H9 (cell line): ENCODE measurements at regions not wholly inside any gene's neighbourhood (a gene's known extent, or its start where the extent isn't known, plus 50 kb on each side); places are given as distances from the start of the nearest gene placed in this dataset.
"Not testable (repeated sequence)": the region's sequence is repeated elsewhere in the genome, so short reads cannot be mapped to it uniquely, and the experiment has no call there.

Source experiments
- DNase-seq: peaks from one replicate; pipeline ENCODE4 v3.0.0-alpha.2; 2017
- H2AFZ ChIP-seq: one replicate; pipeline ENCODE4 v1.6.1; 2013; ENCODE audit warnings: mild to moderate bottlenecking, low read length, control low read depth, moderate library complexity
- H2AK5ac ChIP-seq: 2 replicates; pipeline ENCODE4 v1.6.1; 2013; ENCODE audit warnings: low read length, control low read depth, mixed read lengths; ENCODE audit not compliant: insufficient read length
- H2BK120ac ChIP-seq: one replicate; pipeline ENCODE4 v1.6.1; 2013; ENCODE audit warnings: low read depth, mild to moderate bottlenecking, low read length, control low read depth, inconsistent platforms; ENCODE audit not compliant: poor library complexity, severe bottlenecking
- H2BK12ac ChIP-seq: 2 replicates; pipeline ENCODE4 v1.6.1; 2013; ENCODE audit warnings: low read length, control low read depth, mixed read lengths, low read depth; ENCODE audit not compliant: insufficient read length
- H2BK15ac ChIP-seq: 2 replicates; pipeline ENCODE4 v1.6.1; 2013; ENCODE audit warnings: low read depth, low read length, control low read depth
- H2BK20ac ChIP-seq: one replicate; pipeline ENCODE4 v1.6.1; 2013; ENCODE audit warnings: low read depth, mild to moderate bottlenecking, low read length, control low read depth, inconsistent platforms; ENCODE audit not compliant: poor library complexity, severe bottlenecking
- H2BK5ac ChIP-seq: 2 replicates; pipeline ENCODE4 v1.6.1; 2013; ENCODE audit warnings: low read length, control low read depth, mixed read lengths; ENCODE audit not compliant: insufficient read length
- H3K14ac ChIP-seq: 2 replicates; pipeline ENCODE4 v1.6.1; 2013; ENCODE audit warnings: low read length, control low read depth; ENCODE audit not compliant: insufficient read depth
- H3K18ac ChIP-seq: 2 replicates; pipeline ENCODE4 v1.6.1; 2013; ENCODE audit warnings: low read depth, mild to moderate bottlenecking, mixed read lengths, low read length, control low read depth; ENCODE audit not compliant: insufficient read length
- H3K23ac ChIP-seq: 2 replicates; pipeline ENCODE4 v1.6.1; 2013; ENCODE audit warnings: low read length, control low read depth, mixed read lengths, low read depth; ENCODE audit not compliant: insufficient read length
- H3K23me2 ChIP-seq: 2 replicates; pipeline ENCODE4 v1.6.1; 2013; ENCODE audit warnings: low read depth, mild to moderate bottlenecking, mixed read lengths, low read length, control low read depth; ENCODE audit not compliant: insufficient read length, poor library complexity, severe bottlenecking
- H3K27ac ChIP-seq: 2 replicates; pipeline ENCODE4 v1.5.1; 2013; ENCODE audit warnings: low read length, control low read depth, mixed read lengths, low read depth; ENCODE audit not compliant: insufficient read length
- H3K27me3 ChIP-seq: 2 replicates; pipeline ENCODE4 v1.6.1; 2013; ENCODE audit warnings: low read length, control low read depth, inconsistent platforms; ENCODE audit not compliant: insufficient read depth
- H3K4ac ChIP-seq: 2 replicates; pipeline ENCODE4 v1.6.1; 2013; ENCODE audit warnings: low read depth, mild to moderate bottlenecking, control low read depth, inconsistent platforms, low read length, moderate library complexity
- H3K4me1 ChIP-seq: 2 replicates; pipeline ENCODE4 v1.6.1; 2013; ENCODE audit warnings: low read length, control low read depth, inconsistent platforms; ENCODE audit not compliant: insufficient read depth
- H3K4me2 ChIP-seq: 2 replicates; pipeline ENCODE4 v1.6.1; 2013; ENCODE audit warnings: low read length, control low read depth, mixed read lengths; ENCODE audit not compliant: insufficient read length, insufficient read depth
- H3K56ac ChIP-seq: 2 replicates; pipeline ENCODE4 v1.6.1; 2013; ENCODE audit warnings: low read depth, mild to moderate bottlenecking, mixed read lengths, low read length, control low read depth; ENCODE audit not compliant: insufficient read length
- H3K79me1 ChIP-seq: 2 replicates; pipeline ENCODE4 v1.6.1; 2013; ENCODE audit warnings: low read depth, mild to moderate bottlenecking, moderate library complexity, low read length, control low read depth, inconsistent platforms; ENCODE audit not compliant: insufficient read depth, poor library complexity, severe bottlenecking
- H3K79me2 ChIP-seq: 2 replicates; pipeline ENCODE4 v1.6.1; 2013; ENCODE audit warnings: low read length, control low read depth, inconsistent platforms; ENCODE audit not compliant: insufficient read depth
- H3K9ac ChIP-seq: 2 replicates; pipeline ENCODE4 v1.6.1; 2013; ENCODE audit warnings: low read length, control low read depth, mixed read lengths; ENCODE audit not compliant: insufficient read length; ENCODE audit errors: extremely low read depth
- H3K9me3 ChIP-seq: one replicate; pipeline ENCODE4 v1.6.1; 2013; ENCODE audit warnings: low read depth, low read length, inconsistent platforms; ENCODE audit not compliant: control insufficient read depth
- H3T11ph ChIP-seq: one replicate; pipeline ENCODE4 v1.6.1; 2013; ENCODE audit warnings: mild to moderate bottlenecking, low read length, control low read depth, inconsistent platforms
- H4K20me1 ChIP-seq: one replicate; pipeline ENCODE4 v1.6.1; 2013; ENCODE audit not compliant: control insufficient read depth, insufficient read length, insufficient read depth
- H4K5ac ChIP-seq: 2 replicates; pipeline ENCODE4 v1.6.1; 2013; ENCODE audit warnings: low read depth, mild to moderate bottlenecking, mixed read lengths, low read length, control low read depth; ENCODE audit not compliant: insufficient read length
- H4K8ac ChIP-seq: replicated peaks from 2 replicates; pipeline ENCODE4 v1.6.1; 2013; ENCODE audit warnings: low read length, control low read depth, mixed read lengths, low read depth; ENCODE audit not compliant: insufficient read length
- H4K91ac ChIP-seq: 2 replicates; pipeline ENCODE4 v1.6.1; 2013; ENCODE audit warnings: low read depth, mild to moderate bottlenecking, moderate library complexity, mixed read lengths, low read length, control low read depth; ENCODE audit not compliant: insufficient read length
- H3K27ac Mint-ChIP-seq, 3 experiments: 2 replicates in 2 of 3; 3 replicates in 1 of 3; pipeline ENCODE4 v1.8.0; 2020 to 2021; ENCODE audit warnings: mixed read lengths in 3 of 3, mild to moderate bottlenecking in 1 of 3, moderate library complexity in 1 of 3
- H3K27me3 Mint-ChIP-seq: 2 replicates; pipeline ENCODE4 v1.8.0; 2021; ENCODE audit warnings: low read depth, mild to moderate bottlenecking, moderate library complexity, mixed read lengths
- H3K36me3 Mint-ChIP-seq, 3 experiments: 2 replicates in 2 of 3; 3 replicates in 1 of 3; pipeline ENCODE4 v1.8.0; 2020 to 2021; ENCODE audit warnings: low read depth in 3 of 3, mixed read lengths in 3 of 3; ENCODE audit not compliant: insufficient read depth in 1 of 3
- H3K4me1 Mint-ChIP-seq, 2 experiments: 2 replicates each; pipeline ENCODE4 v1.8.0; 2020; ENCODE audit warnings: mixed read lengths in 2 of 2
- H3K4me3 Mint-ChIP-seq, 2 experiments: 2 replicates in 1 of 2; 3 replicates in 1 of 2; pipeline ENCODE4 v1.8.0; 2020 to 2021; ENCODE audit warnings: mild to moderate bottlenecking in 2 of 2, mixed read lengths in 2 of 2, moderate library complexity in 1 of 2
- H3K9me3 Mint-ChIP-seq, 2 experiments: 2 replicates in 1 of 2; 3 replicates in 1 of 2; pipeline ENCODE4 v1.8.0; 2020; ENCODE audit warnings: mild to moderate bottlenecking in 2 of 2, mixed read lengths in 2 of 2, moderate library complexity in 1 of 2
- WGBS: extraction: QIAGEN DNeasy Blood & Tissue Kit; methylation state at CpG from one replicate; pipeline ENCODE4 v1.1.7; 2013; ENCODE audit warnings: missing lambda C conversion rate, low lambda C conversion rate, mixed read lengths; ENCODE audit not compliant: insufficient read length; ENCODE audit errors: extremely low coverage; 5-methylcytosine and 5-hydroxymethylcytosine counted together

DNA sequence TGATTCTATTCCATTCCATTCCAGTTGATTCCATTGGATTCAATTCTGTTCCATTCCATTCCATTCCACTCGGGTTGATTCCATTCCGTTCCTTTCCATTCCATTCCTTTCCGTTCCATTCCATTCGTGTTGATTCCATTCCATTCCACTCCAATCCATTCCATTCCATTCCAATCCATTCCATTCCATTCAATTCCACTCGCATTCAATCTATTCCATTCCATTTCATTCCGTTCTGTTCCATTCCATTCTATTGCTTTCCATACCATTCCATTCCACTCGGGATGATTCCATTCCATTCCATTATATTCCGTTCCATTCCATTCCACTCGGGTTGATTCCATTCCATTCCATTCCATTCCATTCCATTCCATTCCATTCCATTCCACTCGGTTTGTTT, 134.7 kb downstream of the CWH43 start:
- H3T11ph ChIP-seq, H4K20me1 ChIP-seq, H3K4me1 Mint-ChIP-seq, H2BK20ac ChIP-seq, H3K27ac ChIP-seq, H3K9ac ChIP-seq, H4K91ac ChIP-seq, H2BK5ac ChIP-seq, H4K8ac ChIP-seq, DNase-seq, H3K23ac ChIP-seq, H2AFZ ChIP-seq, H3K27me3 ChIP-seq, H3K4me1 ChIP-seq, H2AK5ac ChIP-seq, H3K79me1 ChIP-seq, H3K18ac ChIP-seq, H4K5ac ChIP-seq, H3K4me2 ChIP-seq, H3K4ac ChIP-seq, H2BK120ac ChIP-seq, H2BK12ac ChIP-seq, H3K14ac ChIP-seq, H3K27ac Mint-ChIP-seq, H3K79me2 ChIP-seq, H2BK15ac ChIP-seq, H3K56ac ChIP-seq, H3K23me2 ChIP-seq: not testable (repeated sequence)
- H3K27me3 Mint-ChIP-seq, result peaks cover 30% of the 10 kb centered on the region
- peaks cover 43 to 49% (median 46%) of the 10 kb centered on the region in 3 experiments for H3K36me3 Mint-ChIP-seq
- H3K9me3 Mint-ChIP-seq, result peaks cover 52 to 56% of the 10 kb centered on the region in 2 experiments
- over 99% methylated on average over 5 of the region's 10 CpGs for WGBS
- peaks cover 59% of the 10 kb centered on the region for H3K9me3 ChIP-seq
- peak overlapping the region in 1 of 2 experiments; percentile 0; a peak in 2 of 5 replicates for H3K4me3 Mint-ChIP-seq

DNA sequence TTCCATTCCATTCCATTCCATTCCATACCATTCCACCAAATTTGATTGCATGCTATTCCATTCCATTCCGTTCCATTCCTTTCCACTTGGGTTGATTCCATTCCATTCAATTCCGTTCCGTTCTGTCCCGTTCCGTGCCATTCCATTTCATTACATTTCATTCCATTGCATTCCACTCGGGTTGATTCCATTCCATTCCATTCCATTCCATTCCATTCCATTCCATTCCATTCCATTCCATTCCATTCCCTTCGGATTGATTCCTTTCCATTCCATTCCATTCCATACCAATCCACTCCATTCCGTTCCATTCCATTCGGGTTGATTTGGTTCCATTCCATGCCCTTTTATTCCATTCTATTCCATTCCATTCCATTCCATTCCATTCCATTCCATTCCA, 140.4 kb downstream of the CWH43 start:
- H3K27ac Mint-ChIP-seq, H3K9ac ChIP-seq, H3K9me3 ChIP-seq, H2BK120ac ChIP-seq, H3K27me3 ChIP-seq, H3K79me1 ChIP-seq, H3K36me3 Mint-ChIP-seq, H3K56ac ChIP-seq, H3K27me3 Mint-ChIP-seq, H2BK12ac ChIP-seq, H3K23me2 ChIP-seq, H4K5ac ChIP-seq, H4K20me1 ChIP-seq, H2BK20ac ChIP-seq, H3K4ac ChIP-seq, H2BK5ac ChIP-seq, H2BK15ac ChIP-seq, H3K79me2 ChIP-seq, H4K91ac ChIP-seq, H2AK5ac ChIP-seq, DNase-seq, H3K4me3 Mint-ChIP-seq, H3K18ac ChIP-seq, H3K4me1 Mint-ChIP-seq, H3K14ac ChIP-seq, H3K4me1 ChIP-seq, H3K27ac ChIP-seq, H4K8ac ChIP-seq, H2AFZ ChIP-seq, H3K23ac ChIP-seq, H3K4me2 ChIP-seq, H3T11ph ChIP-seq: not testable (repeated sequence)
- WGBS, result no CpG with 5 or more reads among the region's 9 CpGs
- peaks cover 20 to 22% of the 10 kb centered on the region in 2 experiments for H3K9me3 Mint-ChIP-seq
